Effector CD8-positive, alpha-beta T cell (primary cell): ENCODE measurements at regions not wholly inside any gene's neighbourhood (a gene's known extent, or its start where the extent isn't known, plus 50 kb on each side); places are given as distances from the start of the nearest gene placed in this dataset.

Experiments used
- DNase-seq: peaks from one replicate; lab custom pipeline; 2025; lab: John Stamatoyannopoulos, UW

DNA sequence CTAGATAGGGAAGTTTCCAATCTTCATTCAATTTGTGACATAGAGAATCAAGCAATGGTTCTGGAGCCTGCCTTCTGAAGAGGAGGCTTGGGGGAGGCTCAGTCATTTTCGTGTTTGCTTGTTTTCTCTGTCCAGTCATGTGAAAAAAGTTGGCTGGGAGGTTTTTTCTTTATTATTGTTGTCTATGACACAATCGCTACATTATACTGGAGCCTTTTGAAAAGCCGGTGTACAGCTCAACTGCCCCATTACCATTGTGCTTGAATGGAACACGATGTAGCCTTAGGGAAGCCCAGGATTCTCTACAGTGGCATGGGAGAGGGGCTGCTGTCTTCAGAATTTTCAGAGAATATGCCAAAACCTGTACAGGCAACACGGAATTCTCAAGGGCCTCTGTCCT is 57.9 kb upstream of the NCAM1 start:
- no peak for DNase-seq

DNA sequence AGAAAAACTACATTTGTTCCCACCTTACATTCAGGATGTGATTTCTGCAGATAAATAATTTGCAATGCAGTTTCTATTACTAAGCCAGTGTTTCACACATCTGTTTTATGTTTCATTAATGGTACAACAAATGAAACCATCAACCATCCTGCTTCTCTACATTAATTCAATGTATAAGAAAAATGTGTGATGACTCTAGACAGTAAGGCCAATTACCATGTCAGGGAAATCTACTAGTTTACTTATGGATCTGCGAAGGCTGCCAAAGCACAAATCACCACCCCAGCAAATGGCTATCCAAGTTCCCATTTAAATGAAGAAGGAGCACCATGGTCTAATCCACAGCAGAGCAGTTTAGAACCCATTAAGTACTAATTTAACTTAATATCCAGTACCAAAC is 50.1 kb upstream of the NCAM1 start:
- DNase-seq, result no peak
